ENCODE measurements at regions not wholly inside any gene's neighbourhood (a gene's known extent, or its start where the extent isn't known, plus 50 kb on each side); places are given as distances from the start of the nearest gene placed in this dataset.

GRCh38 chr3:106588739-106589138, 719.9 kb upstream of the CBLB start:
- TF ChIP-seq CTCF (IDR thresholded peaks at IDR 0.05; ENCODE audit: borderline replicate concordance, extremely low read depth, low read length, poor library complexity, severe bottlenecking) (no peak), EZH2 (IDR thresholded peaks at IDR 0.05; ENCODE audit: borderline replicate concordance, low read depth, low read length, severe bottlenecking) (no peak)
